HepG2 (cell line): ENCODE measurements at regions not wholly inside any gene's neighbourhood (a gene's known extent, or its start where the extent isn't known, plus 50 kb on each side); places are given as distances from the start of the nearest gene placed in this dataset.
A peak's percentile ranks its signal among the peaks of the same experiment; 100 is the strongest.

Experiments used
- AHR ChIP-seq: IDR thresholded peaks from 2 replicates; pipeline ENCODE4 v1.6.1; 2018; ENCODE audit warnings: missing genetic modification reagents, missing compliant biosample characterization
- ARID5B ChIP-seq: IDR thresholded peaks from 2 replicates; pipeline ENCODE4 v1.4.0; 2020; ENCODE audit warnings: mild to moderate bottlenecking, missing genetic modification reagents
- CHD4 ChIP-seq: fragments of 200-600 bp; sonication (generic); IDR thresholded peaks from 2 replicates; pipeline ENCODE4 v1.7.0; 2017; ENCODE audit warnings: mild to moderate bottlenecking, low read length, borderline replicate concordance
- ELF4 ChIP-seq: sonication (generic); formaldehyde crosslinking; IDR thresholded peaks from 2 replicates; pipeline ENCODE4 v1.5.0; 2020; ENCODE audit warnings: missing genetic modification reagents, mild to moderate bottlenecking, moderate library complexity, borderline replicate concordance
- FOXK2 ChIP-seq: fragments of 450-650 bp; IDR thresholded peaks from 2 replicates; pipeline ENCODE4 v1.6.1; 2016
- MIER2 ChIP-seq: IDR thresholded peaks from 2 replicates; pipeline ENCODE4 v1.6.1; 2016; ENCODE audit warnings: missing biosample characterization, missing genetic modification reagents
- RNF219 ChIP-seq: sonication (generic); formaldehyde crosslinking; IDR thresholded peaks from 2 replicates; pipeline ENCODE4 v1.5.0; 2020; ENCODE audit warnings: mild to moderate bottlenecking, missing genetic modification reagents
- SALL2 ChIP-seq: sonication (generic); formaldehyde crosslinking; IDR thresholded peaks from 2 replicates; pipeline ENCODE4 v1.8.1; 2023; ENCODE audit warnings: mild to moderate bottlenecking, missing genetic modification reagents, inconsistent platforms
- SP4 ChIP-seq: sonication (generic); formaldehyde crosslinking; IDR thresholded peaks from 2 replicates; pipeline ENCODE4 v1.8.1; 2023; ENCODE audit warnings: mild to moderate bottlenecking, missing genetic modification reagents
- TMF1 ChIP-seq: sonication (generic); formaldehyde crosslinking; IDR thresholded peaks from 2 replicates; pipeline ENCODE4 v1.8.1; 2022; ENCODE audit warnings: low read depth, missing genetic modification reagents
- TP53 ChIP-seq: sonication (generic); formaldehyde crosslinking; conservative IDR thresholded peaks from 2 replicates; pipeline ENCODE4 v1.4.0; 2020; ENCODE audit warnings: missing genetic modification reagents
- ZNF142 ChIP-seq: sonication (generic); formaldehyde crosslinking; IDR thresholded peaks from 2 replicates; pipeline ENCODE4 v1.4.0; 2020; ENCODE audit warnings: missing genetic modification reagents
- ZNF761 ChIP-seq: sonication (generic); formaldehyde crosslinking; conservative IDR thresholded peaks from 2 replicates; pipeline ENCODE4 v1.4.0; 2020; ENCODE audit warnings: mild to moderate bottlenecking, missing genetic modification reagents
- TF ChIP-seq, protein P1 (sequence below): IDR thresholded peaks from 2 replicates; pipeline ENCODE4 v1.6.1; 2018; ENCODE audit warnings: missing genetic modification reagents
- TF ChIP-seq, protein P2 (sequence below): sonication (generic); formaldehyde crosslinking; IDR thresholded peaks from 2 replicates; pipeline ENCODE4 v1.8.1; 2023; ENCODE audit warnings: mild to moderate bottlenecking, missing genetic modification reagents, borderline replicate concordance
- TF ChIP-seq, protein P3 (sequence below): IDR thresholded peaks from 2 replicates; pipeline ENCODE4 v1.6.1; 2016; ENCODE audit warnings: low read depth

DNA sequence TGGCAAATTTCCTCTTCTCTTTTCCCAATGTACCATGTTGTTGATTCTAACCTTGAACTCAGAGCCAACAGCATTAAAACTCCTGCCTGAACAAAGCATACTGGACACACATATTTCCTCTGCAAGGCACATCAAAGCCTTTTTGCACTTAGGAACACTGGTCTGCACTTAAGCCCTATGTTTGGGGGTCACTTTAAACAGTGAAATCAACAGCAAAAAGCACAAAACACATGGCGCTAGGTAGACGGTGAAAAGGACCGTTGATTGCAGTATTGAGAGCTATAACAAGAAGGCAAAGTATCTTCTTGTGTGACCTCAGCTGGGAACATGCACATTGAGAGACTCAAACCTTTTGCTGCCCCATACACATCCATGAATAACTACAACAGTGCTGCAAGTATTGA is 83.9 kb upstream of the SH3BP4 start (continued):
- TF ChIP-seq MIER2 (CRISPR knock-in tag) (peak; percentile 72; the same call in 1 of the 2 replicates), SP4 (CRISPR knock-in tag) (no peak), ZNF142 (CRISPR knock-in tag) (no peak), ZNF761 (no peak; the same call in 1 of the 2 replicates), ARID5B (CRISPR knock-in tag) (peak; percentile 98), CHD4 (0 out of 2 replicates have a peak, but pooled peaks have one; percentile 78), RNF219 (no peak), ELF4 (CRISPR knock-in tag) (no peak), FOXK2 (peak; percentile 71), AHR (CRISPR knock-in tag) (no peak), TP53 (CRISPR knock-in tag) (no peak), TMF1 (CRISPR knock-in tag) (no peak), SALL2 (CRISPR knock-in tag) (no peak)
- TF ChIP-seq, protein P1, sequence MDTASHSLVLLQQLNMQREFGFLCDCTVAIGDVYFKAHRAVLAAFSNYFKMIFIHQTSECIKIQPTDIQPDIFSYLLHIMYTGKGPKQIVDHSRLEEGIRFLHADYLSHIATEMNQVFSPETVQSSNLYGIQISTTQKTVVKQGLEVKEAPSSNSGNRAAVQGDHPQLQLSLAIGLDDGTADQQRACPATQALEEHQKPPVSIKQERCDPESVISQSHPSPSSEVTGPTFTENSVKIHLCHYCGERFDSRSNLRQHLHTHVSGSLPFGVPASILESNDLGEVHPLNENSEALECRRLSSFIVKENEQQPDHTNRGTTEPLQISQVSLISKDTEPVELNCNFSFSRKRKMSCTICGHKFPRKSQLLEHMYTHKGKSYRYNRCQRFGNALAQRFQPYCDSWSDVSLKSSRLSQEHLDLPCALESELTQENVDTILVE: no peak
- TF ChIP-seq, protein P2, sequence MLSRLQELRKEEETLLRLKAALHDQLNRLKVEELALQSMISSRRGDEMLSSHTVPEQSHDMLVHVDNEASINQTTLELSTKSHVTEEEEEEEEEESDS (CRISPR knock-in tag): no peak
- TF ChIP-seq, protein P3, sequence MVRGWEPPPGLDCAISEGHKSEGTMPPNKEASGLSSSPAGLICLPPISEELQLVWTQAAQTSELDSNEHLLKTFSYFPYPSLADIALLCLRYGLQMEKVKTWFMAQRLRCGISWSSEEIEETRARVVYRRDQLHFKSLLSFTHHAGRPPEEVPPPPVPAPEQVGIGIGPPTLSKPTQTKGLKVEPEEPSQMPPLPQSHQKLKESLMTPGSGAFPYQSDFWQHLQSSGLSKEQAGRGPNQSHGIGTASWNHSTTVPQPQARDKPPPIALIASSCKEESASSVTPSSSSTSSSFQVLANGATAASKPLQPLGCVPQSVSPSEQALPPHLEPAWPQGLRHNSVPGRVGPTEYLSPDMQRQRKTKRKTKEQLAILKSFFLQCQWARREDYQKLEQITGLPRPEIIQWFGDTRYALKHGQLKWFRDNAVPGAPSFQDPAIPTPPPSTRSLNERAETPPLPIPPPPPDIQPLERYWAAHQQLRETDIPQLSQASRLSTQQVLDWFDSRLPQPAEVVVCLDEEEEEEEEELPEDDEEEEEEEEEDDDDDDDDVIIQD: peak; percentile 95
